ENCODE measurements at regions not wholly inside any gene's neighbourhood (a gene's known extent, or its start where the extent isn't known, plus 50 kb on each side); places are given as distances from the start of the nearest gene placed in this dataset.
A peak's percentile ranks its signal among the peaks of the same experiment; 100 is the strongest.

GRCh38 chr13:89930861-89931260, 1416.6 kb upstream of the MIR17HG start:
- H3K4me3 ChIP-seq, result no peak overlapping the region
- H3K27me3 Mint-ChIP-seq (ENCODE audit: insufficient read depth, low read depth), result no peaks in the 10 kb centered on the region
- H3K4me1 Mint-ChIP-seq, result peaks cover 12% of the 10 kb centered on the region
- H3K9ac ChIP-seq, result no peak overlapping the region
- H3K27ac Mint-ChIP-seq, result no peak overlapping the region
- H2AFZ ChIP-seq (replicated peaks), result peak overlapping the region; percentile 51
- H3K27me3 ChIP-seq, result no peaks in the 10 kb centered on the region
- no peak for DNase-seq (ENCODE audit: low spot score)
- H3K4me1 ChIP-seq, result no peaks in the 10 kb centered on the region
- H3K36me3 Mint-ChIP-seq, result no peaks in the 10 kb centered on the region
- no peaks in the 10 kb centered on the region for H3K79me2 ChIP-seq (ENCODE audit: low read depth)
- no peak overlapping the region for H3K27ac ChIP-seq
- H4K20me1 ChIP-seq (ENCODE audit: low read depth), result no peaks in the 10 kb centered on the region
- no peaks in the 10 kb centered on the region for H3K36me3 ChIP-seq
- no peak overlapping the region for H3K4me3 Mint-ChIP-seq
- H3K4me2 ChIP-seq, result no peak overlapping the region
- no peaks in the 10 kb centered on the region for H3F3A ChIP-seq (ENCODE audit: low read depth)
- H3K9me3 Mint-ChIP-seq, result peaks cover 3% of the 10 kb centered on the region
- TF ChIP-seq EZH2 (IDR thresholded peaks at IDR 0.05) (no peak), EZH2phosphoT487 (IDR thresholded peaks at IDR 0.05) (no peak)
- TF ChIP-seq, protein P1, sequence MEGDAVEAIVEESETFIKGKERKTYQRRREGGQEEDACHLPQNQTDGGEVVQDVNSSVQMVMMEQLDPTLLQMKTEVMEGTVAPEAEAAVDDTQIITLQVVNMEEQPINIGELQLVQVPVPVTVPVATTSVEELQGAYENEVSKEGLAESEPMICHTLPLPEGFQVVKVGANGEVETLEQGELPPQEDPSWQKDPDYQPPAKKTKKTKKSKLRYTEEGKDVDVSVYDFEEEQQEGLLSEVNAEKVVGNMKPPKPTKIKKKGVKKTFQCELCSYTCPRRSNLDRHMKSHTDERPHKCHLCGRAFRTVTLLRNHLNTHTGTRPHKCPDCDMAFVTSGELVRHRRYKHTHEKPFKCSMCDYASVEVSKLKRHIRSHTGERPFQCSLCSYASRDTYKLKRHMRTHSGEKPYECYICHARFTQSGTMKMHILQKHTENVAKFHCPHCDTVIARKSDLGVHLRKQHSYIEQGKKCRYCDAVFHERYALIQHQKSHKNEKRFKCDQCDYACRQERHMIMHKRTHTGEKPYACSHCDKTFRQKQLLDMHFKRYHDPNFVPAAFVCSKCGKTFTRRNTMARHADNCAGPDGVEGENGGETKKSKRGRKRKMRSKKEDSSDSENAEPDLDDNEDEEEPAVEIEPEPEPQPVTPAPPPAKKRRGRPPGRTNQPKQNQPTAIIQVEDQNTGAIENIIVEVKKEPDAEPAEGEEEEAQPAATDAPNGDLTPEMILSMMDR (IDR thresholded peaks at IDR 0.05), result no peak
- no peaks in the 10 kb centered on the region for H3K9me3 ChIP-seq (ENCODE audit: low read depth)

GRCh38 chr13:89932902-89933301, 1414.6 kb upstream of the MIR17HG start:
- Mint-ChIP-seq H3K27ac (no peak overlapping the region), H3K27me3 (ENCODE audit: insufficient read depth, low read depth) (no peaks in the 10 kb centered on the region), H3K9me3 (peaks cover 3% of the 10 kb centered on the region), H3K4me3 (no peak overlapping the region), H3K36me3 (no peaks in the 10 kb centered on the region), H3K4me1 (peaks cover 12% of the 10 kb centered on the region)
- no peaks in the 10 kb centered on the region for H4K20me1 ChIP-seq (ENCODE audit: low read depth)
- no peaks in the 10 kb centered on the region for H3K9me3 ChIP-seq (ENCODE audit: low read depth)
- no peak for DNase-seq (ENCODE audit: low spot score)
- H3K79me2 ChIP-seq (ENCODE audit: low read depth), result no peaks in the 10 kb centered on the region
- H2AFZ ChIP-seq (replicated peaks), result no peak overlapping the region
- H3K27me3 ChIP-seq, result no peaks in the 10 kb centered on the region
- no peak overlapping the region for H3K9ac ChIP-seq
- H3K4me2 ChIP-seq, result no peak overlapping the region
- TF ChIP-seq, protein P1 (IDR thresholded peaks at IDR 0.05), result no peak
- no peak for TF ChIP-seq EZH2phosphoT487 (IDR thresholded peaks at IDR 0.05)
- no peak for TF ChIP-seq EZH2 (IDR thresholded peaks at IDR 0.05)
- H3K4me1 ChIP-seq, result no peaks in the 10 kb centered on the region
- no peaks in the 10 kb centered on the region for H3K36me3 ChIP-seq
- H3K4me3 ChIP-seq, result no peak overlapping the region
- H3K27ac ChIP-seq, result no peak overlapping the region
- H3F3A ChIP-seq (ENCODE audit: low read depth), result no peaks in the 10 kb centered on the region

- no peaks in the 10 kb centered on the region for H3K36me3 ChIP-seq
- no peak overlapping the region for H3K4me2 ChIP-seq
- peaks cover 3% of the 10 kb centered on the region for H3K9me3 Mint-ChIP-seq
- H3K9ac ChIP-seq, result no peak overlapping the region
- no peaks in the 10 kb centered on the region for H3K79me2 ChIP-seq (ENCODE audit: low read depth)
- H3K36me3 Mint-ChIP-seq, result no peaks in the 10 kb centered on the region
- no peak overlapping the region for H3K4me3 Mint-ChIP-seq
- H3K9me3 ChIP-seq (ENCODE audit: low read depth), result no peaks in the 10 kb centered on the region
- no peak overlapping the region for H3K4me3 ChIP-seq
- no peaks in the 10 kb centered on the region for H3K4me1 ChIP-seq
- H3K27ac Mint-ChIP-seq, result no peak overlapping the region
- no peaks in the 10 kb centered on the region for H3F3A ChIP-seq (ENCODE audit: low read depth)
- H3K4me1 Mint-ChIP-seq, result no peaks in the 10 kb centered on the region
- no peaks in the 10 kb centered on the region for H3K27me3 Mint-ChIP-seq (ENCODE audit: insufficient read depth, low read depth)
- no peak for DNase-seq (ENCODE audit: low spot score)
- TF ChIP-seq EZH2 (IDR thresholded peaks at IDR 0.05) (no peak), EZH2phosphoT487 (IDR thresholded peaks at IDR 0.05) (no peak)
- TF ChIP-seq, protein P1 (IDR thresholded peaks at IDR 0.05), result no peak
- no peaks in the 10 kb centered on the region for H4K20me1 ChIP-seq (ENCODE audit: low read depth)
- H2AFZ ChIP-seq (replicated peaks), result no peak overlapping the region
- H3K27me3 ChIP-seq, result no peaks in the 10 kb centered on the region
- no peak overlapping the region for H3K27ac ChIP-seq
Observed at GRCh38 chr13:89936256-89936655, 1411.2 kb upstream of the MIR17HG start.

All from neural progenitor cell (in vitro differentiated cells).